ENCODE measurements at regions not wholly inside any gene's neighbourhood (a gene's known extent, or its start where the extent isn't known, plus 50 kb on each side); places are given as distances from the start of the nearest gene placed in this dataset.

- DNase-seq (ENCODE audit: low read depth), result no peak
Observed at GRCh38 chr2:172658945-172659344, 76.7 kb upstream of the RAPGEF4 start.

GRCh38 chr2:172662099-172662498 lies 73.5 kb upstream of the RAPGEF4 start:
- DNase-seq (ENCODE audit: low read depth), result no peak

GRCh38 chr2:172664766-172665165 lies 70.9 kb upstream of the RAPGEF4 start:
- no peak for DNase-seq (ENCODE audit: low read depth)

GRCh38 chr2:172667581-172668325 lies 67.9 kb upstream of the RAPGEF4 start:
- DNase-seq (ENCODE audit: low read depth), result no peak

- DNase-seq (ENCODE audit: low read depth), result no peak
Observed at GRCh38 chr2:172671501-172671900, 64.1 kb upstream of the RAPGEF4 start.

GRCh38 chr2:172672114-172672513 lies 63.5 kb upstream of the RAPGEF4 start:
- peak; percentile 32 for DNase-seq (ENCODE audit: low read depth)

- peak; percentile 59 for DNase-seq (ENCODE audit: low read depth)
Observed at GRCh38 chr2:172673056-172673683, 62.5 kb upstream of the RAPGEF4 start.

- DNase-seq (ENCODE audit: low read depth), result no peak
Observed at GRCh38 chr2:172674034-172674967, 61.3 kb upstream of the RAPGEF4 start.

- DNase-seq (ENCODE audit: low read depth), result no peak
Observed at GRCh38 chr2:172674968-172675303, 60.7 kb upstream of the RAPGEF4 start.

GRCh38 chr2:172677363-172677762 lies 58.3 kb upstream of the RAPGEF4 start:
- no peak for DNase-seq (ENCODE audit: low read depth)

- peak; percentile 36 for DNase-seq (ENCODE audit: low read depth)
Observed at GRCh38 chr2:172680436-172681068, 55.1 kb upstream of the RAPGEF4 start.

GRCh38 chr2:172685467-172685866 lies 50.2 kb upstream of the RAPGEF4 start:
- DNase-seq (ENCODE audit: low read depth), result no peak

Measured in renal cortical epithelial cell (primary cell).